ENCODE measurements at regions not wholly inside any gene's neighbourhood (a gene's known extent, or its start where the extent isn't known, plus 50 kb on each side); places are given as distances from the start of the nearest gene placed in this dataset.

DNA sequence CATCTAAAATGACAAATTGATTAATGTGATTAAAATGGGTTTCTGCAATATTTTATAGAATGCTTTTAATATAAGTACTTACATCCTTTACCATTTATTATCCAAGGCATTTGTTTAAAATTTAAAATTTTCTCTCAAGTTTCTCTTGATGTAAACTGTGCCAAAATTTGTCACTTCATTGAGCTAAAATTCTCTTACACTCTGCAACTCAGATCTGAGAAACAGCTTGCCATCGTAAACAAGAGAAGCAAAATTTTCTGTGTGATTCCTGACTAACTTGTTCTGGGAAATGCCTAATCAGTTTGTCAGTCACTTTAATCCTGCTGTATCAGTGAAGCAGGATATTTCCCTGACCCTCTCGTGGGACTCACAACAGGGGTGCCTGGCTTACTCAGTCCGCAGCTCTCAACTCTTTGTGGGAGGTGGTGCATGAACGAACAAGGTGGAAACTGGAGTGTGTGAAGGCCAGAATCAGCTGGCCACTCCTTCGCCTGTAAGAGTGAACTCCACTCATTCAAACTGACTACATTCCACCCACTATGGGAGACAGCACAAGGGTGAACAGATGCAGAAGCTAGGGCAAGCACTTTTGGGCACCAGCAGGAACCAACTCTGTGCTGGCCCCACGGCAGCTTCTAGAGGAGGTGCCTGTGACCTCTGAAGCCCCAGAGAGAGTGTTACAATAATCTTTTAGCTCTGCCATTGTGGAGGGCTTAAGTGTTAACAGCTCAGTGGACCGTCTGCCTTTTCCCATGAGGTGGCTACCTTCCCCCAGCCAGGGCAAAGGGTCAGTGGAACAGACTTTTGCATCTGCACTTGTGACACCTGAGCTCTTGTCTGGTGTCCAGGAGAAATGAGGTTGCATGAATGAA is 349.4 kb downstream of the FAT4 start:
- TF ChIP-seq CTCF (IDR thresholded peaks at IDR 0.05 in 4 of 5, conservative IDR thresholded peaks at IDR 0.05 in 1 of 5) = no peak
- TF ChIP-seq POLR2A (IDR thresholded peaks at IDR 0.05) = no peak
